Fibroblast of mammary gland (primary cell): ENCODE measurements at regions not wholly inside any gene's neighbourhood (a gene's known extent, or its start where the extent isn't known, plus 50 kb on each side); places are given as distances from the start of the nearest gene placed in this dataset.

ENCODE experiments used
- DNase-seq: peaks from one replicate; pipeline ENCODE4 v3.0.0-alpha.2; 2010; ENCODE audit warnings: low read depth
- H3K4me3 ChIP-seq: 2 replicates; pipeline ENCODE4 v1.5.1; 2011; ENCODE audit warnings: low read depth, mild to moderate bottlenecking, low read length, moderate library complexity; ENCODE audit not compliant: control insufficient read depth
- CTCF ChIP-seq: conservative IDR thresholded peaks from 2 replicates; pipeline ENCODE4 v1.5.1; 2011; ENCODE audit warnings: low read depth, low read length, inconsistent platforms; ENCODE audit not compliant: control insufficient read depth, insufficient read depth

DNA sequence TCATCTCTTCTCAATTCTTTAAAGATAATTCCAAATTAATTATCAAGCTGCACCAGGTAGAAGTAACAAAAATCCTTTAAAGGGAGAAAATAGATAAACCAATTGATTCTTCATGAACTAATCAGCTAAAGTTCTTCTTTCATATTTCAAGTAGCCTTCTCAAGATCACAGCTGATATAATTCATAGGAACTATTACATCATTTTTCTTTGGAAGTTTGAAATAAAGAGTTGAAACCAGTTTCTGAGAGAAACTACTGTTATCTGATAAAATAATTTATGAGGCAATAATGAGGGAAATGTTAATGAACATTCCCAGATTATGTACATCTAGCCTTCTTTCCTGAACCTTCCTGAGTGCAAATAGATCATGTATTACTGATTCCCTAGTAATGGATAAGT, 484.9 kb downstream of the METTL4 start:
- no peak overlapping the region for H3K4me3 ChIP-seq
- no peak for TF ChIP-seq CTCF
- DNase-seq, result no peak

- DNase-seq, result no peak
- no peak for TF ChIP-seq CTCF
- H3K4me3 ChIP-seq, result no peak overlapping the region
Measured at GRCh38 chr18:2087877-2088673, 483.2 kb downstream of the METTL4 start.

DNA sequence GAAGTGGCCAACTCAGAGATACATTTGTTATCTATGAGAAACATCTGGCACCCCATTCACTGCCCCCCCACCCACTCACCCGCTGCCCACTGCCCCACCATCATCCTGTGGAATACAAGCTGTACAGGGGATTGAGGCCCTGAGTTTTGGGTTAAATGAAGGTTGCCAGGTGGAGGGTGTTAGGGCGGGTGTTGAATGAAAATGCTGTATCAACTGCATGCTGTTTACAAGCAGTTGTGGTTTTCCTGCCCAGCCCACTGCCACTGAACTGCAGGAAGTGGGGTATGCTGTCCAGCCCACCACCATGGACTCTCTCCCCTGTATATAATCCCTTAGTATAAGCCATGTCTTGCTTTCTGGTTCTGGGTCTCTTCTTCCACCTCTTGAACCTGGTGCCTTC, 481.9 kb downstream of the METTL4 start:
- no peak for DNase-seq
- TF ChIP-seq CTCF, result no peak
- H3K4me3 ChIP-seq, result no peak overlapping the region

- no peak for TF ChIP-seq CTCF
- DNase-seq, result no peak
- no peak overlapping the region for H3K4me3 ChIP-seq
Measured at GRCh38 chr18:2091937-2092336, 479.4 kb downstream of the METTL4 start.

DNA sequence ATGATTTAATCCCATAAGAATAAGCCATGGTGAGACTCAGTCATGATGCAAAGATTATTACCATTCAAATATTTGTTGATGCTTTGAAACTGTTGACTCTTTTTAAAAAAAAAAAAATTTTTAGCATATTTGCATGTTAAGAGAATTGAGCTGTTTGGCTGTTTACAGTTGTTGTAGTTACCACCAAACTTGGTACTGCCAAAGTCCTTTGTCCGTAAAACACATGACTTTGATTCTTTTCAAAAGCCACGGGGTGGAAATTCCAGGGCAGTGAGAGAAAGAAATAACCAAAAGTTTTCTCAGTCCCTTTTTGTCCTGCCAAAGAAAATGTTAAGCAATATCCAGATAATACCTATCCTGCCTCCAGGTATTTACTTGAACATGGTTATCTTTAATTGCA, 474.8 kb downstream of the METTL4 start:
- no peak overlapping the region for H3K4me3 ChIP-seq
- DNase-seq, result no peak
- TF ChIP-seq CTCF, result no peak

- TF ChIP-seq CTCF, result no peak
- DNase-seq, result no peak
Measured at GRCh38 chr18:2100694-2101213, 470.6 kb downstream of the METTL4 start.

More at GRCh38 chr18:2100694-2101213, 470.6 kb downstream of the METTL4 start:
- no peak overlapping the region for H3K4me3 ChIP-seq
